IPS-18a (cell line): ENCODE measurements at regions not wholly inside any gene's neighbourhood (a gene's known extent, or its start where the extent isn't known, plus 50 kb on each side); places are given as distances from the start of the nearest gene placed in this dataset.

Experiments used
- H3K27ac ChIP-seq: one replicate; pipeline ENCODE4 v1.5.1; 2013; ENCODE audit warnings: low read length
- H3K27me3 ChIP-seq: one replicate; pipeline ENCODE4 v1.6.1; 2013; ENCODE audit warnings: mild to moderate bottlenecking, low read length; ENCODE audit not compliant: control insufficient read depth, insufficient read depth
- H3K36me3 ChIP-seq: one replicate; pipeline ENCODE4 v1.6.1; 2013; ENCODE audit warnings: low read depth, low read length; ENCODE audit not compliant: control insufficient read depth
- H3K4me1 ChIP-seq: one replicate; pipeline ENCODE4 v1.6.1; 2013; ENCODE audit warnings: low read depth, low read length; ENCODE audit not compliant: control insufficient read depth
- H3K4me3 ChIP-seq: one replicate; pipeline ENCODE4 v1.5.1; 2013; ENCODE audit warnings: low read length
- H3K9ac ChIP-seq: one replicate; pipeline ENCODE4 v1.6.1; 2013; ENCODE audit warnings: mild to moderate bottlenecking, low read length, moderate library complexity
- H3K9me3 ChIP-seq: one replicate; pipeline ENCODE4 v1.6.1; 2013; ENCODE audit warnings: low read depth, low read length; ENCODE audit not compliant: control insufficient read depth

DNA sequence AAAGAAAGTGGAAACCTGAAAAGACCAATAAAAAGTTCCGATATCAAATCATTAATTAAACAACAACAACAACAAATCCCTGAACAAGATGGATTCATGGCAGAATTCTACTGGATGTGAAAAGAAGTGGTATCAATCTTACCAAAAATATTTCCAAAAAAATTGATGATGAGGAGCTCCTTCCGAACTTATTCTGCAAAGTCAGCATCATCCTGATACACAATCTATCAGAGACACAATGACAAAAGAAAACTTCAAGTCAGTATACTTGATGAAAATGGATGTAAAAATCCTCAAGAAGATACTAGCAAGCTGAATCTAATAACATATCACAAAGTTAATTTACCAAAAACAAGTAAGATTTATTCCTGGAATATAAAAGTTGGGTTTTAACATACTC lies 881.8 kb downstream of the SI start:
- Histone ChIP-seq H3K9ac (no peak overlapping the region), H3K27me3 (no peaks in the 10 kb centered on the region), H3K9me3 (no peaks in the 10 kb centered on the region), H3K4me3 (no peak overlapping the region), H3K36me3 (no peaks in the 10 kb centered on the region), H3K27ac (no peak overlapping the region), H3K4me1 (peaks cover 8% of the 10 kb centered on the region)

DNA sequence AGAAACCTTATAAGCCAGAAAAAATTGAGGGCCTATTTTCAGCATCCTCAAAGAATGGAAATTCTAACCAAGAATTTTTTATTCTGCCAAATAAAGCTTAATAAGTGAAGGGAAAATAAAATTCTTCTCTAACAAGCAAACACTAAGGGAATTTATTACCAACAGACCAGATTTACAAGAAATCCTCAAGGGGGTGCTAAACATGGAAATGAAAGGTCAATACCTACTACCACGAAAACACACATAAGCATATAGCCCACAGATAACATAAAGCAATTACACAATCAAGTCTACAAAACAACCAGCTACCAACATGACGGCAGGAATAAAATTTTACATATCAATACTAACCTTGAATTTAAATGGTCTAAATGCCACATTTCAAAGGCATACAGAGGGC lies 883.5 kb downstream of the SI start:
- no peak overlapping the region for H3K4me3 ChIP-seq
- no peaks in the 10 kb centered on the region for H3K27me3 ChIP-seq
- no peaks in the 10 kb centered on the region for H3K4me1 ChIP-seq
- no peaks in the 10 kb centered on the region for H3K36me3 ChIP-seq
- H3K9ac ChIP-seq = no peak overlapping the region
- H3K9me3 ChIP-seq = no peaks in the 10 kb centered on the region
- no peak overlapping the region for H3K27ac ChIP-seq

DNA sequence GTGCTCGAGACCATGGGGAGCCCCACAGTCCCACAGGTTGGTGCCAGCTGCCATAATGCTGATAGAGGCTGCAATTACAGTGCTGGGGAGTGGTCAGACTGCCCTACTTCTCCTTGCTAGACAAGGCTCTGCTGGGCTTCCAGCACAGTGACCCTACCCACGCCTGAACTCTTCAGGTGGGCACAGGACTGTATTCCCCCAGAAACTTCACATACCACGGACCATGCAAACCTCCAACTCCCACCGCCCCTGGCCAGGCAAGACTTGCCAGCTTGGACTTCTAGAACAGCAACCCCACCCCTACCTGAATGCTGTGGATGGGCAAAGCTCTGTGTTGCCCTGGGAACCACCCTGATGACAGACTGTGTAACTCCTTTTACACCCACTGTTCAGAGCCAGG lies 885.3 kb downstream of the SI start:
- Histone ChIP-seq H3K27ac (no peak overlapping the region), H3K27me3 (no peaks in the 10 kb centered on the region), H3K4me1 (no peaks in the 10 kb centered on the region), H3K9me3 (no peaks in the 10 kb centered on the region), H3K4me3 (no peak overlapping the region), H3K36me3 (no peaks in the 10 kb centered on the region), H3K9ac (no peak overlapping the region)

DNA sequence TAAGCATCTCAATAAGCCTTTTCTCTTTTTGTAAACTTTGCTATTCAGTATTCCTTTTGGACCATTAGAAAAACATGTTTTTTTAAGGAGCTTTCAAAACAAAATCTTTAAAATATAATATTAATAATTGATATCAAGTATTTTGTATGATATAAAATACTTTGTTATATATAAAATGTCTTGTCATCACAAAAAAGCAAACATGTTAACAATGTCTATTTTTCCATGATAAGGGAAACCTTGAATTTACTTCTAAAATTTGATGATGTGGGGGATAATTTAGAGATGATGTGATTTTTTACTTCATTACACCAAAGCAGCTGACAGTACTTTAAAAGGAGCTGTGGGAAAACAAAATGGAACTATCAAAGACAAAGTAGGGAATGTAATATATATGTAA lies 887.7 kb downstream of the SI start:
- Histone ChIP-seq H3K4me1 (no peaks in the 10 kb centered on the region), H3K4me3 (no peak overlapping the region), H3K27me3 (no peaks in the 10 kb centered on the region), H3K36me3 (no peaks in the 10 kb centered on the region), H3K27ac (no peak overlapping the region), H3K9me3 (no peaks in the 10 kb centered on the region), H3K9ac (no peak overlapping the region)

DNA sequence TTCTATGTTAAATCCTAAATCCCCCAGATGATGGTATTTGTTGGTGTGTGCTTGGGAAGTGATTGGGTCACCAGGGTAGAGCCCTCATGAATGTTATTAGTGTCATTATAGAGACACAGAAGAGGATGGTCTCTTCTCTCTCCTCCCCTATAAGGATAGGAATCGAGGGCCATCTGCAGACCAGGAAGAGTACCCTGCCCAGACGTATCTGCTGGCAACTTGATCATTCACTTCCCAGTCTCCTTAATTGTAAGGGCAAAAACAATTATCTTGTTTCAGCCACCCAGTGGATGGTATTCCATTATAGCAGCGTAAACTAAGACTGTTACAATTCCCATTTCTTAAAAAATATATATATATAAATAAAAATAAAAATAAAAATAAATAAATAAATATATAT lies 892.2 kb downstream of the SI start:
- no peaks in the 10 kb centered on the region for H3K4me1 ChIP-seq
- no peak overlapping the region for H3K4me3 ChIP-seq
- H3K27ac ChIP-seq = no peak overlapping the region
- H3K36me3 ChIP-seq = no peaks in the 10 kb centered on the region
- no peak overlapping the region for H3K9ac ChIP-seq
- peaks cover 3% of the 10 kb centered on the region for H3K9me3 ChIP-seq
- H3K27me3 ChIP-seq = no peaks in the 10 kb centered on the region

DNA sequence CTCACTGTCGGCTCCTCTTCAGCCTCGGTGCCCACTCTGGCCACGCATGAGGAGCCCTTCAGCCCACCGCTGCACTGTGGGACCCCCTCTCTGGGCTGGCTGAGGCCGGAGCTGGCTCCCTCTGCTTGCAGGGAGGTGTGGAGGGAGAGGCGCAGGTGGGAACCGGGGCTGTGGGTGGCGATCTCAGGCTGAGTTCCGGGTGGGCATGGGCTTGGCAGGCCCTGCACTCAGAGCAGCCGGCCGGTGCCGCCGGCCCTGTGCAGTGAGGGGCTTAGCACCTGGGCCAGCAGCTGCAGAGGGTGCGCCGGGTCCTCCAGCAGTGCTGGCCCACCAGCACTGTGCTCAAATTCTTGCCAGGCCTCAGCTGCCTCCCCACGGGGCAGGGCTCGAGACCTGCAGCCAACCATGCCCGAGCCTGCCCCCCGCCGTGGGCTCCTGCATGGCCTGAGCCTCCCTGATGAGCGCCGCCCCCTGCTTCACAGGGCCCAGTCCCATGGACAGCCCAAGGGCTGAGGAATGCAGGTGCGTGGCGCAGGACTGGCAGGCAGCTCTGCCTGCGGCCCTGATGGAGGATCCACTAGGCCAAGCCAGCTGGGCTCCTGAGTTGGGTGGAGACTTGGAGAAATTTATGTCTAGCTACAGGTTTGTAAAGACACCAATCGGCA lies 899.1 kb downstream of the SI start:
- Histone ChIP-seq H3K9me3 (peaks cover 3% of the 10 kb centered on the region), H3K4me1 (no peaks in the 10 kb centered on the region), H3K9ac (no peak overlapping the region), H3K36me3 (no peaks in the 10 kb centered on the region), H3K4me3 (no peak overlapping the region), H3K27me3 (no peaks in the 10 kb centered on the region), H3K27ac (no peak overlapping the region)

DNA sequence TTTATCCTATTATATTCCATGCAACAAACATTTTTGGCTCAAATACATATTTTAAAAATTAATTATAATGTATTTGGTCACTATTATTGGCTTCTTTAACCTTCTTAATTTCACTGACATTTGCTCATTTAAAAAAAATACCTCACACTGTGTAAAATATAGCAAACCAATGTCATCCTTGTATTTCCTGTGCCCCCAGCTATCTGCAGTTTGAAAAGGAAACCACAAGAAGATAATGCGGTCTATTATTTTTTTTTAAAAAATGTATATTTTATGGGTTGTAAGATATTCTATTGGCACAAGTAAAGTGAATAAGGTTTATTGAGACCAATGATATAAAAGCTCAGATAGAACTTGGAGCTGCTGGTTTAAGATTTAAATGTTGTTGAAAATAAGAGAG lies 904.2 kb downstream of the SI start:
- H3K36me3 ChIP-seq = no peaks in the 10 kb centered on the region
- H3K27me3 ChIP-seq = no peaks in the 10 kb centered on the region
- H3K9me3 ChIP-seq = no peaks in the 10 kb centered on the region

DNA sequence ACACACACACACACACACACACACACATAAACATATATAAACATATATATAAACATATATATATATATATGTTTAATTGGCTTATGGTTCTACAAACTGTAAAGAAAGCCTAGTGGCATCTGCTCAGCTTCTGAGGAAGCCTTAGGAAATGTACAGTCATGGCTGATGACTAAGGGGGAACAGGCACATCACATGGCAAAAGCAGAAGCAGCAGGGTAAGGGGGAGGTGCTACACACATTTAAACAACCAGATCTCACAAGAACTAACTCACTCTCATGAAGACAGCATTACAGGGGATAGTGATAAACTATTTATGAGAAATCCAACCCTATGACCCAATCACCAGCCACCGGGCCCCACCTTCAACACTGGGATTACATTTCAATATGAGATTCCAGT lies 922.9 kb downstream of the SI start:
- Histone ChIP-seq H3K9ac (no peak overlapping the region), H3K4me3 (no peak overlapping the region), H3K36me3 (no peaks in the 10 kb centered on the region)

More for the DNA sequence above, 904.2 kb downstream of the SI start:
- Histone ChIP-seq H3K4me1 (no peaks in the 10 kb centered on the region), H3K9ac (no peak overlapping the region), H3K4me3 (no peak overlapping the region), H3K27ac (no peak overlapping the region)

DNA sequence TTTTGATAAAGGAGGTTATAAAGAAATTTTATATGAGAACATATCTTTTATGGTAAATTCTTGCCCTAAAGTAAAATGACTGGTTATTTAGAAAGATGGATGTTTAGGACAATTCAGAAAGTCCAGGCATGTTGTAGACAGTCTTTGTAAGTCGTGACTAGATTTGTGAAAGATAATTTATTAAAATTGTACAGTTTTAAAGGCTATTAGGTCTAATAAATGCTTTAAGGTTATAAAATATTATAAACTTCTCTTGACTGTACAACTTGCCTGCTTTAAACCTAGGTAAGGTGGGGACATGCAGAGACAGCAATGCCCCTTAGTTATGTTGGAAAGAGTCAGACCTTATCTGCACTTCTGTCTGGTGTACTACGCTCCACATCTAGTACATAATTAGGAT lies 933.5 kb downstream of the SI start:
- no peak overlapping the region for H3K4me3 ChIP-seq
- H3K27ac ChIP-seq = no peak overlapping the region
- H3K36me3 ChIP-seq = no peaks in the 10 kb centered on the region
- H3K4me1 ChIP-seq = no peaks in the 10 kb centered on the region
- peaks cover 37% of the 10 kb centered on the region for H3K9me3 ChIP-seq
- H3K9ac ChIP-seq = no peak overlapping the region
- no peaks in the 10 kb centered on the region for H3K27me3 ChIP-seq

More for the DNA sequence above, 922.9 kb downstream of the SI start:
- Histone ChIP-seq H3K27ac (no peak overlapping the region), H3K4me1 (no peaks in the 10 kb centered on the region), H3K27me3 (no peaks in the 10 kb centered on the region), H3K9me3 (no peaks in the 10 kb centered on the region)

DNA sequence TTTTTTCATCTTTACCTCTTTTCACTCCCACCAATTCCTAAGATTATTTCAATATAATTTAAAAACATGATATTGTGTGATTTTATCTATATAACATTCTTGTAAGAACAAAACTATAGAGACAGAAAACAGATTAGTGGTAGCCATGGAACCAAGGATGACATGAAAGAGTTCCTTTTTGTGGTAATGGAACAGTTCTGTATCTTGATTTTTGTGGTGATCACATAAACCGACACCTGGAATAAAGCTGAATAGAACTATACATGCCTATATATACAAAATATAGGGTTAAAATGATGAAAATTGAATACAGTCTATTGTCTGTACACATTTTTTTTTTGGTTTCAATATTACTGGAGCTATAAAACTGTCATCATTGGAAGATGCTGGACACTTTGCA lies 945.4 kb downstream of the SI start:
- no peaks in the 10 kb centered on the region for H3K36me3 ChIP-seq
- no peak overlapping the region for H3K9ac ChIP-seq
- H3K27me3 ChIP-seq = no peaks in the 10 kb centered on the region

DNA sequence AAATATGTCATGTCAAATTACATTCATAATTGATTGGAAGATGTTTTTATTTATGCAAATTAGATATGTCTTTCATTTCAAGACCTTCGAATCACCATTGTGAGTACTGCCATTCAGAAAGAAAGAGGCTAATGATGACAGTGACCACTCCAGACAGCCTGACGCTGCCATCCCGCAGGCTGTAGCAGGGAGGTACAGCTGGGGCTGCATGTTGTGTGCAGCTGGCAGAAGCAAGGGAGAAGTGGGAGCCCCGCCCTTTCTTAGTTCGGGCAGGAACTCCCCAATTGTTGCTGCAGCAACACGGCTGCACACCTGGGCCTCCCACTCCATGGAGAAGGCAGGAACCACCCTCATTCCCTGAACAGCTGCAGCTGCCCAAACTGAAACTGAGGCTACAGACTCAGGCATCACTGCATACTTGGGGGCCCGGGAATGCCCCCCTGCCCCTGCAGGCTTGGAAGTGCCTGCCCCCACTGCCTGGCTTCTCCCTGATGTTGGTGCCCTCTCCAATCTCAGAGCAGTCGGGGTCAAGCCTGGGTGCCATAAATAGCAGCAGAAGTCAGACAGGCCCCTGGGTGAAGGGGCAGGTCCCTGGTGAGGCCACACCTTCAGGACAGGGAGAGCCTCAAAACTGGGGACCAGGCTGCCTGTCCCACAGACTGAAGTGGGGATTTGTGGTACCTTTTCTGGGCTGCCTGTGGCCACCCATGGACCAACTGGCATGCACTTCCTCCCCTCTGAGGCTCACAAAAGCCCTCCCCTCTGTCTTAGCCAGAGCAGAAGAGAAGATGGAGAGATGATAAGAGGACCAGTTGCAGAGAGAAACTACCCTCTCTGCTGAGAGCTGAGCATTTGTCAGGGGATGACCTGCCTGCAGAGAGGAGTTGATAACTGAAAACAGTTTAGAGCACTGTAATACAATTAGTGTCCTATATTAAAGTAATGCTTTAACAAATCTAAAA lies 964.6 kb downstream of the SI start:
- no peak overlapping the region for H3K9ac ChIP-seq
- no peaks in the 10 kb centered on the region for H3K4me1 ChIP-seq
- no peaks in the 10 kb centered on the region for H3K27me3 ChIP-seq
- H3K4me3 ChIP-seq = no peak overlapping the region
- no peaks in the 10 kb centered on the region for H3K9me3 ChIP-seq
- H3K36me3 ChIP-seq = no peaks in the 10 kb centered on the region
- no peak overlapping the region for H3K27ac ChIP-seq

More for the DNA sequence above, 945.4 kb downstream of the SI start:
- no peak overlapping the region for H3K27ac ChIP-seq
- no peaks in the 10 kb centered on the region for H3K9me3 ChIP-seq
- no peaks in the 10 kb centered on the region for H3K4me1 ChIP-seq
- H3K4me3 ChIP-seq = no peak overlapping the region

DNA sequence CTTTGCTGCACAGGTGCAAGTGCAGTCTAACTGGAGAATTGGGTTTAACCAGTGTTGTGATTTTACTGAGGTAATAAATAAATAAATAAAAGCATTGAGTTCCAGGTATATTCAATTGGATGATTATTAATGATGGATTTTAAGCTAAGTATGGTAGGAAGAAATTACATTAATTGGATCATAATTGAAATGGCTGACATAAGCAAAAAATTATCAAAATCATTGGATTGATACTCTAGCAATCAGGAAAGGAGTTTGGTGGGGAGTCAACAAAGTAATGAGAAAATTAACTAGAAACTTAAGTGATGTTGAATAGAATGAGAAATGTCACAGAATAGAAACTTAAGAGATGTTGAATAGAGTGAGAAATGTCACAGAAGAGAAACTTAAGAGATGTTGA lies 981.9 kb downstream of the SI start:
- Histone ChIP-seq H3K27ac (no peak overlapping the region), H3K36me3 (no peaks in the 10 kb centered on the region), H3K27me3 (no peaks in the 10 kb centered on the region), H3K9me3 (no peaks in the 10 kb centered on the region), H3K9ac (no peak overlapping the region), H3K4me3 (no peak overlapping the region), H3K4me1 (no peaks in the 10 kb centered on the region)
